ENCODE measurements at regions not wholly inside any gene's neighbourhood (a gene's known extent, or its start where the extent isn't known, plus 50 kb on each side); places are given as distances from the start of the nearest gene placed in this dataset.
"Not testable (repeated sequence)": the region's sequence is repeated elsewhere in the genome, so short reads cannot be mapped to it uniquely, and the experiment has no call there.

DNA sequence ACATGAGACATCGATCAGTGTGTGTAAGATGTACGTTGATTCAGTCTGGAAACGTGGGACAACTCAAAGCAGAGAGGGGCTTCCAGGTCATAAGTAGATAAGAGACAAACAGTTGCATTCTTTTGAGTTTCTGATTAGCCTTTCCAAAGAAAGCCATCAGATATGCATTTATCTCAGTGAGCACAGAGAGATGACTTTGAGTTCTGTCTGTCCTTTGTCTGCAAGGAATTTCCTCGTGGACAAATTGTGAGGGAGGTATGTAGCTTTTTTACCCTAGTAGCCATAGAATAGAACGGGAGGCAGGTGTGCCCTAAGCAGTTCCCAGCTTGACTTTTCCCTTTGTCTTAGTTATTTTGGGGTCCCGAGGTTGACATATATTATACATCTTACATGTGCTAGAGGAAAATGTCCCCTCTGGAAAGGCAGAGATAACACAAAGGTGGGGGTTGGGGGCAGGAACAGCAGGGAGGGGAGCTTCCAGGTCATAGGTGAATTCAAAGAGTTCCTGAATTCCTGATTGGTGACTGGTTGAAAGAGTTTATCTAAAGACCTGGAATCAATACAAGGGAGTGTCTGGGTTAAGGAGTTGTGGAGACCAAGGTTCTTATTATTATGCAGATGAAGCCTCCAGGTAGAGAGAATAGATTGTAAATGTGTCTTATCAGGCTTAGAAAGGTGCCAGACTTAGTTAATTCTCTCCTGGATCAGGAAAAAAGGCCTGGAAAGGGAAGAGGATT lies 237.0 kb downstream of the NFATC2 start:
- no peak for DNase-seq

DNA sequence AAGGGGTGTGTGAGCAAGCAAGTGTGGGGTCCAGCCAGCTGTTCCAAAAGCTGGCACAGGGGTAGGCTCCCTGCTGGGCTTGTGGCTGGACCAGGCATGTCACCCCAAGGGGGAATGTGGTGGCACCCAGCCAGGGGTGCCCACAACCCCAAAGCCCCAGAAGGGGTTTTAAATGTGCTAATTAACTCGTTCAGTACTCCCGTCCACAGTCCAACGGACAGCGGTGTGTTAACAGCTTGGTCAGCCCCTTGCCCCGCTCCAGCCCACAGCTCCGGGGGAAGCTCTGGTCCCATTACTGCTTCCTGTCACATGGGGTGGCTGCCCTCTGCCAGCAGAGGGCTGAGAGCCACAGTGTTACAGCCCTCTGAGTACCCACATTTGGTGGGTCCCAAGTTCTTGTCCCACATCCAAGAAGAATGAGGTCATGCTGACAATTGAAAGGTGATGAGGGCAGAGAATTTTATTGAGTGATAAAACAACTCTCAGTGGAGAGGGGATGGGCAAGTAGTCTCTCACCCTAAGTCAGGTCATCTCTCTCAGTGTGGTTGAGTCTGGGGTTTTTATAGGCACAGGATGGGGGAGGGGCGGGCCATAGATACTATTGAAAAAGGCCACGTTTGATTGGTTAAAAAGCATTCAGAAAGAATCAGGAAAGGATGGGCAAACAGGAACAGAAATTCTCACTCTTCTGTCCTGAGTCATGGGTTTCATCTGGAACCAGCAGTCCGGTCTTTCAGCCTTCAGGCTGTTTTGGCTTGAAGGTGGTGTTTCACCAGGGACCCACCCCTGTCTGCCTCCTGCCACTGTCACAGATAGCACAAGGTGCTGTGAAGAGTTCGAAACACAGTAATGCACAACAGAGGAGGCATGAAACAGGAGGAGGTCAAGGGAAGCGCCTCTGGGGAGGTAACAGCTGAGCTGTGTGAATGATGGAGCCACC lies 238.5 kb downstream of the NFATC2 start:
- DNase-seq = no peak

DNA sequence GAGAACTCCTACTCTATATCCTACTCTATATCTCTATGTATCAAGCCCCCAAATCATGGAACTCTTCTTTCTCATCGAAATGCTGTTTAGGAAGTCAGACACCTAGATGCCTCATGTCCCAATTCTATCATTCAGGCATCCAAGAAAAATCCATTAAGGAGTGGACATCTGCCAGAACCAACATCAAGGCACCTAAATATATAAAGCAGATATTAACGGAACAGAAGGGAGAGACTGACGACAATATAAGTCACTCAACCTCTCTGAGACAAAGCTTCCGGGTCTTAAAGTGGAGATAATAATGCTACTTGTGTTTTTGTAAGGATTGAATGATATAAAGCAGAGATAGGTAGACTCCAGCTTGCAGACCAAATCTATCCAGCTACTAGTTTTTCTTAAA lies 241.5 kb downstream of the NFATC2 start:
- no peak for DNase-seq

DNA sequence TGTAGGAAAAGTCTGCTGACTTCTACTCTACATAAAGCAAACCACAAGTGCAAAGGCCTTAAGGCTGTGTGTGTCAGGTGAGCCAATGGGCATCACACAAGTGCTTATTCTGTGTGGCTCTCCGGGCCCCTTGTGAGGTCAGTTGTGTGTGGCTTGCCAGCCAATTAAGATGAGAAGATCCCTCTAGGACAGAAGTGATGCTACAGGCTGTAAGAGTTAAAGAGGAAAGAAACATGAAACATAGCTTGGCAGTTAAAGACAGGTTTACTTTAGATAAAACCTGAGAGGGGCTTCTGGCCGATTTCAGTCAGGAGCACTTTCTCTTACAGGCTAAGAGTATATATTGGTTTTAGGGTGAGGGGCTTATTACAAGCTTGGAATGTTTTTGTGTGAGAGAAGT lies 242.4 kb downstream of the NFATC2 start:
- DNase-seq = no peak

DNA sequence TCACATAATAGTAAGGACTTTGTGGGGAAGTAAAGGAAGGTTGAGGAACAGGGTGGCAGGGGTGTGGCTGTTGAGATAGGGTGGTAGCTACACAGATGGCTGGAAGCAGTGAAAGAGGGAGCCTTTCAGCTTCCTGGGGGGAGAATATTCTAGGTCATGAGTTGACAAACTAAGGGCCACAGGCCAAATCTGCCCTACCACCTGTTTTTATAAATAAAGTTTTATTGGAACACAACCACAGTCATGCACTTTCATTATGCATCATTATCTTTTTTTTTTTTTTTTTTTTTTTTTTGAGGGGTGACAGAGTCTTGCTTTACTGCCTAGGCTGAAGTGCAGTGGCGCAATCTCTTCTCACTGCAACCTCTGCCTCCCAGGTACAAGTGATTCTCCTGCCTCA lies 243.1 kb downstream of the NFATC2 start:
- no peak for DNase-seq

DNA sequence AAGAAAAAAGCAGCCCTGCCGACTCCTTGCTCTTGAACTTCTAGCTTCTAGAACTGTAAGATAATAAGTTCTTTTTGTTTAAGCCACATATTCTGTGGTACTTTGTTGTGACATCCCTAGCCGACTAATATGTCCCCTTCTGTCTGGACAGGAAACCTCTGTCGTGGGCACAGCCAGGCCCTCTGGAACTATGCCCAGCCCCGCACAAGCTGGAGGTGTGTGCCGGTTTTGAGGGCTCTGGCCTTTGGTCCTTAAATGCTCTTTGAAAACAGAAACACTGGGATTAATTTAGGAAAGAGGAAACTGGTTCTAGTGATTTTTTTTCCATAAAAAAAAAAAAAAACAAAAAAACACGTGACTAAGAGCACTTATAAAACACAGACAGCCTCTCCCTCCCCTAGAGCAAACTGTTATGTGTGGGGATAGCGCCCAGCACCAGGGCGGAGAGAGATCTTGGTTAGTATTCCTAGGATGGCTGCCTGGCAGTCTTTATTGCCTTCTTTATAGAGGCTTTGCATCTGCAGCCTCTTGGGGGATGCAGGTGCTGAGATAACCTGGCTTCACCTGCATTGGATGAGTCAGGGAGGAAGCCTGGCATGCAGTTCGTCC lies 244.3 kb downstream of the NFATC2 start:
- no peak for DNase-seq

DNA sequence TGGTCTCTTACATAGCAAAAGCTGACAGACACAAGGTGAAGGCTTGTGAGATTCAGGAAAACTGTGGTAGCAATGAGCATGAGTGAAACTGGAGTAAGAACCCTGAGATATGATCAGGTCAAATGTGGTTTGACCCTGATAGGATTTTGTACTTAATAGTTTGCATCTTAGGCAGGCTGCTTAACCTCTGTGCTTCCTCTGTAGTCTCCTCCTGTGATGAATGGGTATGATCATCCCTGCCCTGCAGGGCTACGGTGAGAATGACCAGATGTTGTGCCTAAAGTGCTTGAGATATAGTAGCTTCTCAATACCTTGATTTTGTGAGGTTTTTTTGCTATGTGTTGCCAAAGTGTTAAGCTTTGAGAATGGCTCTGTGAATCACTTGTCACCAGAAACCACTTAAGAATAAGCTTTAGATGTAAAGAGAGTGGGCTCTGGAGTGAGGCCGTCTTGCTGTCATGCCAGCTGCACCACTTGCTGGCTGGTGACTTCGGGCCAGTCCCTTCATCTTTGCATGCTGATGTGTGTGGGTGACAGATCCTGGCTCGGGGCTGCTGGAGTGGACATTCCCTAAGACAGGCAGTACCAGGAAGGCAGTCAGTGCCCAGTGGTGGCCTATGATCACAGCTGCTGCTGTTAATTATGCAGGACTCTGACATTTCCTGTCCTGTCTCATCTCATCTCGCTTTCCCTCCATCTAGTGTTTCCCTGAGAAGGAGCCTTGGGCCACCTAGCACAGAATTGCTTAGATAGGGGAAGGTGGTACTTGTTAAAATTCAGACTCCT lies 254.7 kb downstream of the NFATC2 start:
- DNase-seq = no peak

DNA sequence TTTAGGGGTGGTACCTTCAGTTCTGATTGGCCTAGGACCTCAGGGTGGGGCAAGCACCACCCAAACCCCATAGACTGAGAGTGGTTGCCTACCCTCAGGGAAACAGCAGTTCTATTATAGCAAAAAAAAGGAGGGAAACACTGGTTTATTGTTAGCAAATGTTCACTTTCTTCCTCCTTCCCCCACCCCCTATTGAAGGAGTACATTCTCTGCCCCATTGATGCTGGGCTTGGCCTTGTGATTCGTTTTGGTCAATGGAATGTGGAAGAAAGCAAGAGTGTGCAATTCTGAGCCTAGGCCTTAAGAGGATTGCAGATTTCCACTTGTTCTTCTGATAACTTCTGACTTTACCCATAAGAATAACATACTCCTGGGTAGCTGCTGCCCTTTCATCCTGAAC lies 255.8 kb downstream of the NFATC2 start:
- DNase-seq = no peak

DNA sequence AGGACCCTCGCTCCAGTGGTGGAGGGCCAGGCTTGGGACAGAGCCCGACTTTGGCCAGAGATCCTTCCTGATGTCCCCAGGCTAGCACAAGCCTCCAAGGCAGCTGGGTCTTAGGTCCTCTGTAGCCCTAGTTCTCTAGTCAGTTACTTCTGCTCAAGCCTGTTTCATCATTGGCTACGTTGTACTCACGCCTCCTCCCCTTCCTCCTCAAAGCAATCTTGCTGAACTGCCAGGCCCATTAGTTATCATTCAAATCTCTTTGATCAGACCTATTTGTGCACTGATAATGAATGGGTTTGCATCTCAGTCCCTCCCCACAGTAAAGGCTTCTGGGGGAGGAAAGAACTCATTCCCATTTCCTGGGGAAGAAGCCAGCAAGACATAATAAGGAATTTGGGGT lies 256.8 kb downstream of the NFATC2 start:
- DNase-seq = no peak

DNA sequence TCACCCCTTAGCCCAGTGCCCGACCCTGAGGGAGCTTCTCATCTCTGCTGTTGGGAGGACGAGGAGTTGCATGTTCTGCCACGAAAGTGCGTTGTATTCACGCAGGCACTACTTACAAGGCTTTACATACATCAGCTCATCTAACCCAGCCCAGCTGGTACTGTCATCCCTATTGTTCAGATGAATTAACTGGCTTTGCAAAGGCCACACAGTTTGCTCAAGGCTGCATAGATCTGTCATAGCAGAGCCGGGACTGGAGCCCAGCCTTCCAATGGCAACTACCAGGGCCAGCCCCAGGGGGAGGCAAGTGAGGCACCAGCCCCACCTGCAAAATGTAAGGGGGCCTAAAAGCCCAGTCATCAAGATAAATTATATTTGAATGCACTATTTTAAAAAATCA lies 257.6 kb downstream of the NFATC2 start:
- DNase-seq = no peak

DNA sequence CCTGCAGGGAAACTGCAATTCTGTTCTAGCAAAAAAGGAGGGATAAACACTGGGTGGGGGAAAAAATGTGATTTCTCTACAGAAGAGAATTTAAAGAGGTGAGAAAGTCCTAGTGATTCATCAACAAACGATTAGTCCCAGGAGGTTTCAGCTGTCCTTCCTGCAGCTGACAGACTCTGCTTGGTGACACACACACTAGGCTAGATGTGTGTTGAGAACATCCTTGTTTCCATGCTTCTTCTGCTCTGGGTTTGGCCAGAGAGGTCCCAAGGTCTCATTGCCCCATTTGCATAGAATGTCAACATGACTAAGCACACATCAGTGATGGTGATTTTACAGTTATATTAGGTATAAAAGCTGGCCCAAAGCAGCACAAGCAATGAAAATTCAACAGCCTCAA lies 258.3 kb downstream of the NFATC2 start:
- DNase-seq = no peak

DNA sequence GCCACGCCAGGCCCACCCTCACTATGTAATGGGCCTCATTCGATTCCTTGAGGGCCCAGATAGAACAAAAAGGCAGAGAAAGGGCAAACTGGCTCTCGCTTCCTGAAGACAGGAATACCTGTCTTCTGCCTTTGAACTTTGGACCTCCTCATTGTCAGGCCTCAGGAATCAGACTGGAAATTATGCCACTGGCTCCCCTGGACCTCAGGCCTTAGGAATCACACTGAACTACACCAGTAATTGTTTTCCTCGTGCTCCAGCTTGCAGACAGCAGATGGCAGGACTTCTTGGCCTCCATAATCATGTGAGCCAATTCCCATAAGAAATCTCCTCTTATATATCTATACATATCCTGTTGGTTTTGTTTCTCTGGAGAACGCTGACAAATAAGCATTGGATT lies 258.6 kb upstream of the KCNG1 start:
- no peak for DNase-seq

DNA sequence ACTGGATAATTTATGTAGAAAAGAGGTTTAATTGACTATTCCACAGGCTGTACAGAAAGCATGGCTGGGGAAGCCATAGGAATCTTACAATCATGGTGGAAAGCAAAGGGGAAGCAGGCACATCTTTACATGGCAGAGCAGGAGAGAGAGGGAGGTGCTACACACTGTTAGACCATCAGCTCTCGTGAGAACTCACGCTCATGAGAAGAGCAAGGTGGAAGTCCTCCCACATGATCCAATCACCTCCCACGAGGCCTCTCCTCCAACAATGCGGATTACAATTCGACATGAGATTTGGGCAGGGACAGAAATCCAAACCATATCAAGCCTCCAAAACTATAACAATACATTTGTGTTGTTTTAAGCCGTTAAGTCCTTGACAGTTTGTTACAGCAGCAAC lies 257.1 kb upstream of the KCNG1 start:
- no peak for DNase-seq

DNA sequence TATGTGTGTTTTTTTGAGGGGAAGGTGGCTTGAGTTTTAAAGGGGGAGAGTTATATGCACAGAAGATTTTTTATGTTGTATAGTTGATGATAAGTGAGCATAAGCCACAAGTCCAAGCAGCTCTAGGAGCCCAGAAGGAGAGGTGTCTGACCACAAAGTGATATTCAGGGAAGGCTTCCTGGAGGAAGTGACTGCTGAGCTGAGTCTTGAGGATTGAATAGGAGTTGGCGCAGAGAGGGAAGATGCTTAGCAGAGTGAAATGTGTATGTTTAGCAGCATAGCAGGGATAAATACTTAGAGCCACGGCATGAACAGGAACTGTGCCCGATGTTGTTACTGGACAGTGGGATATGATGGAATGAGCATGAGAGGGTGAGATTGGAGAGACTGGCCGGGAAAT lies 255.1 kb upstream of the KCNG1 start:
- DNase-seq = no peak

DNA sequence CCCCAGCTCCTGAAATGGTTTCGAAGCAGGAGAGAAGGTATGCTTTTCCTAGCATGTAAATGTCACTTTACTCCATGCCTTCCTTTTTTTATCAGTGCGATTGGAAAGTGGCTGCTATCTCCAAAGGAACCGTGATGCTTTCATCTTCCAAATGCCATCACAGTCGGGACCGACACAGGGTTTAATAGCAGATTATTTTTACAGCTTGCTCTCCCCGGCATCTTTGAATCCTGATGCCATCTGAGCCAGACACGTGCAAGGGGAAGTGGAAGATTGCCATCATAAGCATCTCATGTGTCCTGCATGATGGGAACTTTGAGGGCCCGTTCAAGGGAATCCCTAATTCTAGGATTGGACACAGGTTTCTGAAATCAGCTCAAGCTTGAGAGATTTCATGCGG lies 253.4 kb upstream of the KCNG1 start:
- no peak for DNase-seq

DNA sequence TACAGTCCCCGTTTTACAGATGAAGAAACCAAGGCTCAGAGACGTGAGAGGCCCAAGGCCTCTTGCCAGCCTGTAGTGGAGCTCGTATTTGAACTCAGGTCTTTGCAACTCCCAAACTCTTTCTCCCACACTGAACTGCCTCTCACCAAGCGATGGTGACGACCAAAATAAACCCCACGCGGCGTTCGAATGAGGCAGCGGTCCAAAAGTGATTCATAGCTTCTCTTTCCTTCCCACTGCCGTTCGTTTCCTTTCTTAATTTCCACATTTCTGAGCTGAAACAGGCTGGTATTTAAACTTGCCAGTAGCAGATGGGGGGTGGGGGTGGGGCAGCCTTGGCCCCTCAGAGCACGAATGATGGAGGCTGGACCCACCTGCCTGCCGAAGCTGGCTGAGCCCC lies 252.9 kb upstream of the KCNG1 start:
- no peak for DNase-seq

DNA sequence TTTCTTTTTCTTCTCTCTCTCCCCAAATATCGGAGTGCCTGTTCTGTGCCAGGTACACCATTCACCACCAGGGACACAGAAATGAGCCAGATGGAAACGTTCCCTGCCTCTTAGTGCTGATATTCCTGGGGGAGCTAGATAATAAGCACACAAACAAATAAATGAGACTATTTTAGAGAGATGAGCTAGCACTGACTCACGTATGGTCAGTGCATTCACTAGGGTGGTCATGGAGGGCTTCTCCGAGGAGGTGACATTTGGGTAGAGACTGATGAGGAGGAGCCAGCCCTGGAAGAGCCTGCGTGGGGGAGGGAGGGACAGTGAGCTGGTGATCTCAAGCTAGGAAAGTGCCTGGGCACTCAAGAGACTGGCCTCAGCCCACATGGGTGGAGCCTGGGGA lies 252.3 kb upstream of the KCNG1 start:
- no peak for DNase-seq

DNA sequence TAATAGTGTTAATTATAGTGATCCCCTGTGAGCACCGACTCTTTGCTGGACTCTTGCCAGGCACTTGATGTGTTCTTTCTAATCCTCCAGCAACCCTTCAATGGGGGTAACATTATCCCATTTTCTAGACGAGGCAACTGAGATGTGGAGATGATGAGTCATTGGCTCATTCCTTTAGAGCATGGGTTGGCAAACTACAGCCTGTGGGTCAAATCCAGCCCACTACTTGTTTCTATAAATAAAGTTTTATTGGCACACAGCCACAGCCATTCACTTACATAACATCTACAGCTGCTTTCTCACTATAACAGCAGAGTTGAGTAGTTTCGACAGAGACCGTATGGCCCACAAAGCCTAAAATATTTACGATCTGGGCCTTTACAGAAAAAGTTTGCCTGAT lies 249.5 kb upstream of the KCNG1 start:
- no peak for DNase-seq

DNA sequence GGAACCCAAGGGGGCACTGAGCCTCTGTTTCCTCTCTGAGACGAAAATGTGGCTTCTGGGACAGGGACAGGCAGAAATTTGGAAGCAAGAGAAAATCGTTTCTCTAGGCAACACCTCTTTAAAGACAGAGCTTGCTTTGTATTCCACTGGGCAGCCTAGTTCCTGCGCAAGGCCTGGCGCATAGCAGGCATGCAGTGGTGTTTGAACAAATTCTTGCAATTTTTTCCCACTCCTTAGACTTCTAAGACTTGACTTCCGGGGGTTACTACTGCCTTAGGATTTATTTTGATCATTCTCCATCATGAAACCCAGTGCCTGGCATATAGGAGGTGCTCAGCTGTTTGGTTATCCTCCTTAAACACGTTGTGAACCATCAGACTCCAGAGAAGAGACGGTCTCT lies 249.0 kb upstream of the KCNG1 start:
- DNase-seq = no peak

DNA sequence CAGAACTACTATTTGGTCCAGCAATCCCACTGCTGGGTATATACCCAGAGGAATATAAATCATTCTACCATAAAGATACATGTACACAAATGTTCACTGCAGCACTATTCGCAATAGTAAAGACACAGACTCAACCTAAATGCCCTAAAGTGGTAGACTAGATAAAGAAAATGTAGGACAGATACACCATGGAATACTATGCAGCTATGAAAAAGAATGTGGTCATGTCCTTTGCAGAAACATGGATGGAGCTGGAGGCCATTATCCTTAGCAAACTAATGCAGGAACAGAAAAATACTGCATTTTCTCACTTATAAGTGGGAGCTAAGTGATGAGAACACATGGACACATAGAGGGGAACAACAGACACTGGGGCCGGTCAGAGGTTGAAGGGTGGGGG lies 248.4 kb upstream of the KCNG1 start:
- not testable (repeated sequence) for DNase-seq

DNA sequence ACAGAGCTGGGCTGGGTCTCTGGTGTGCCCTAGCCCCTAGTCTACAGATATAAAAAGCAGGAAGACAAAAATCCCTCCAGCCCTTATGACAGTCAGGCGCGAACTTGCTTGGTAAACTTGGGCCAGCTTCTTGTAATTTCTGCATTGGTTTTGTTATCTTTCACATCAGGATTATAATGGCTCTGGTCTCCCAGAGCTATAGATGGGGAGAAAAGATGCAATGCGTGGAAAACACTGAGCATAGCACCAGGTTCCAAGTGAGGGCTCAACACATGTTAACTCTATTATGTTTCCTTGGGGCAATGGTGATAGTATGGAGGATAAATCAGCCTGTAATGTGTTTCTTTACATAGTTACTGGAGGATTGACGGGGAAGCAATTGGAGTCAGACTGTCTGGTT lies 246.8 kb upstream of the KCNG1 start:
- DNase-seq = no peak

DNA sequence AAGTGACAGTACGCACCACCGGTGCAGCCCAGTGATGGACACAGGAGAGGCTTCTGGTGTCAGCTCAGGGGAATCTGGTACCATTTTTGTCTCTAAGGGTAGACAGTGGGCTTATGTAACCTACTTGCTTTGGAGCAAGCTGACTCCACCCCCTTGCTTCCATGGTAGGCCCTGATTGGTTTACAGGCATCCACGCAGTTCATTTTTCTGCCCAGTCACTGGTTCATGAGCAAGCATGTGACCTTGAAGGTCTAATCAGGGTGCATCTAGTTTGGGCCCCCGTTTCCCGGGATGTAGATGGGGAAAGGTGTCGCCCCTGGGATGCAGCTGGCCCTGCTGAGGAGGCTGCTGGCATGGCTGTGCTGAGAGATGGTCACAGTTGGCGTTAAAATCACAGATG lies 244.8 kb upstream of the KCNG1 start:
- DNase-seq = no peak

DNA sequence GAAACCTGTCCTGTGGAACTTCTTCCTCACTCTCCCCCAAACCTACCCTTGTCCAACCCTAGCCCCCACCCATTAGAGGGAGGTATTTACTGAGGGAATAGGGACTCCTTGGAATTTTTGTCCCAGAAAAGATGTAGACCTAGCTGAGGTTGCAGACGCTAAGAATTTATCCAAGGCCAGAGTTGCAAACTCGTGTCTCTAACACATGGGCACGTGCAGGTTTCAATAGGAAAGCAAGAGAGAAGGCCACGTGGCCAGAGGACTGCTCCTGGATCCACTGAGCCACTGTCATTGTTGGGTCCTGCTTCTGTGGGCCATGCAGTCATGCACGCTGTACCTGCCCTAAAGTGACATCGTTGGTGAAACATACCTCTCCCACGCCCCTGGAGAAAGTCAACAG lies 243.4 kb upstream of the KCNG1 start:
- no peak for DNase-seq

All from stimulated activated CD4-positive, alpha-beta T cell treated with anti-CD3 and anti-CD28 coated beads, Interleukin-2, amount 100 ng/mL, for 48 hours (primary cell).